Panc1 (cell line): ENCODE measurements at regions not wholly inside any gene's neighbourhood (a gene's known extent, or its start where the extent isn't known, plus 50 kb on each side); places are given as distances from the start of the nearest gene placed in this dataset.

Experiments used
- ATAC-seq: fragments of 200-7000 bp; cut with Tn5 transposase; 2 replicates; pipeline ENCODE4 v1.9.1; 2020; ENCODE audit warnings: mild to moderate bottlenecking, moderate library complexity
- BruUV-seq: library from RNA; stranded (reverse); fragments of 400-500 nt; replicated peaks from 2 replicates; lab custom pipeline; 2021; lab: Mats Ljungman, UMichigan
- CTCF ChIA-PET: fragments of 300-600 bp; sonication (Branson Sonifier 250); formaldehyde crosslinking; loops from one replicate; lab custom pipeline; 2022; ENCODE audit warnings: antibody characterized with exemption; lab: Charles Lee
- POLR2A ChIA-PET: fragments of 300-600 bp; sonication (Branson Sonifier 250); formaldehyde crosslinking; loops from one replicate; lab custom pipeline; 2022; ENCODE audit warnings: antibody characterized with exemption; lab: Charles Lee
- DNase-seq: peaks from one replicate; pipeline ENCODE4 v3.0.0-alpha.2; 2010; ENCODE audit warnings: low read depth, low spot score
- H3K27ac ChIP-seq: 2 replicates; pipeline ENCODE4 v1.5.1; 2011; ENCODE audit warnings: mild to moderate bottlenecking, low read length, inconsistent platforms
- H3K27me3 ChIP-seq: fragments of 200-500 bp; sonication (Bioruptor generic); 2 replicates; pipeline ENCODE4 v1.6.0; 2014; ENCODE audit warnings: low read length, inconsistent platforms; ENCODE audit not compliant: control insufficient read depth, insufficient read depth
- H3K36me3 ChIP-seq: fragments of 200-500 bp; sonication (Bioruptor generic); 2 replicates; pipeline ENCODE4 v1.5.1; 2014; ENCODE audit warnings: inconsistent platforms, mild to moderate bottlenecking, low read length, moderate library complexity; ENCODE audit not compliant: control insufficient read depth, insufficient read depth
- H3K4me1 ChIP-seq: 2 replicates; pipeline ENCODE4 v1.5.1; 2011; ENCODE audit warnings: inconsistent platforms, mild to moderate bottlenecking, low read length, moderate library complexity; ENCODE audit not compliant: control insufficient read depth, insufficient read depth
- H3K4me3 ChIP-seq, 2 experiments: 2 replicates each; pipeline ENCODE4 v1.5.1; 2011 to 2012; ENCODE audit warnings: low read depth in 2 of 2, low read length in 2 of 2, mild to moderate bottlenecking in 2 of 2, inconsistent platforms in 1 of 2, moderate library complexity in 1 of 2
- H3K9me3 ChIP-seq: fragments of 200-500 bp; sonication (Bioruptor generic); 2 replicates; pipeline ENCODE4 v1.5.1; 2014; ENCODE audit warnings: low read depth, mild to moderate bottlenecking, inconsistent platforms, low read length, moderate library complexity; ENCODE audit not compliant: control insufficient read depth, insufficient read depth
- CTCF ChIP-seq: fragments of 450-650 bp; IDR thresholded peaks from 2 replicates; pipeline ENCODE4 v1.5.1; 2017; ENCODE audit warnings: mild to moderate bottlenecking
- POLR2AphosphoS5 ChIP-seq: IDR thresholded peaks from 2 replicates; pipeline ENCODE4 v1.6.1; 2012; ENCODE audit warnings: mild to moderate bottlenecking, low read depth, low read length, moderate library complexity
- SIN3A ChIP-seq: IDR thresholded peaks from 2 replicates; pipeline ENCODE4 v1.6.1; 2012; ENCODE audit warnings: low read depth, mild to moderate bottlenecking, low read length, moderate library complexity, borderline replicate concordance; ENCODE audit not compliant: insufficient read depth
- TCF7L2 ChIP-seq: IDR thresholded peaks from 2 replicates; pipeline ENCODE4 v1.6.1; 2011; ENCODE audit warnings: mild to moderate bottlenecking, low read depth, low read length, inconsistent platforms
- in situ Hi-C: cut with HindIII; loops from 2 replicates; pipeline ENCODE4 v1.10.0; 2016; ENCODE audit warnings: low sequenced_read_pairs, low pct_unique_long_range_greater_than_20kb
- intact Hi-C: fragments of 100-400 bp; cut with micrococcal nuclease; formaldehyde crosslinking; loops from one replicate; pipeline ENCODE4 v1.10.0; 2022; ENCODE audit not compliant: unreplicated experiment
- TF ChIP-seq, protein P1 (sequence below), 2 experiments: IDR thresholded peaks; 2 replicates each; pipeline ENCODE4 v1.6.1; 2011 to 2012; ENCODE audit warnings: low read depth in 2 of 2, control low read depth in 1 of 2, low read length in 1 of 2, mild to moderate bottlenecking in 1 of 2, moderate library complexity in 1 of 2; ENCODE audit not compliant: insufficient read depth in 1 of 2

DNA sequence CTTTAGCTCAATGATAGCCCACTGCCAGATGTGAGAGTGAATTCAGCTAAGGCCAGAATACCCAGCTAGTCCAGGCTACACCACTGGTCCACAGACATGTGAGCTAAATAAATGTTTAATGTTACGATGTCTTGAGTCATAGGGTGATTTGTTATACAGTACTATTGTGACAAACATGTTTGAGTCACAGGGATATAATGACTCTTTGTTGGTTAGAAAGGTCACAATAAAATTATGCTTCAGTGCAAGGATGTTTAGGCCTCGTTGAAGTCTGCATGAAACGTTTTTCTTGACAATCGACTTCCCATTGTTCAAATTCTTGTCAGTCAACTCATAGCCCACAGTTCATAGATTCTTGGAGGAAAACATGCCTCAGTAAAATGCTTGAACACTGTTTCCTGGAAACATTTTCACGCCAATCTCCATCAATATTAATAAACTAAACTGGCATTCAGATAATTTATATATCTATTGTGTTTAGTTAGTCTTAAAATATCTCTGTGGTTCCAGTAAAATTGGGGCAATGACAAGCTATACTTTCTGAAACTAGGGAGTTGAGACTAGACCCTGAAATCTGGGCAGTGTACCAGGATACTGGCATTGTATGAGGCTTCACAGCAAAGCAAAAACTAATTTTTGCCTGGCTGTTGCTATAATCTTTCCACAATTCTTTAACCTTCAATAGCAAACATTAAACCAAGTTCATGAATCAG lies 650.8 kb upstream of the KIRREL3 start:
- POLR2A ChIA-PET = no interaction called here
- H3K27ac ChIP-seq = no peak overlapping the region
- no peaks in the 10 kb centered on the region for H3K27me3 ChIP-seq
- in situ Hi-C loops (no loop called here), intact Hi-C loops (no loop called here)
- H3K36me3 ChIP-seq = no peaks in the 10 kb centered on the region
- 0 out of 2 replicates have a peak, but pooled peaks cover 5% of the 10 kb centered on the region for H3K9me3 ChIP-seq
- no peaks in the 10 kb centered on the region for H3K4me1 ChIP-seq
- ATAC-seq = peak; percentile 88
- CTCF ChIA-PET = no interaction called here
- no TSS peak for BruUV-seq
- no peak overlapping the region for H3K4me3 ChIP-seq
- DNase-seq = peak; percentile 81
- TF ChIP-seq TCF7L2 = no peak
- TF ChIP-seq, protein P1, sequence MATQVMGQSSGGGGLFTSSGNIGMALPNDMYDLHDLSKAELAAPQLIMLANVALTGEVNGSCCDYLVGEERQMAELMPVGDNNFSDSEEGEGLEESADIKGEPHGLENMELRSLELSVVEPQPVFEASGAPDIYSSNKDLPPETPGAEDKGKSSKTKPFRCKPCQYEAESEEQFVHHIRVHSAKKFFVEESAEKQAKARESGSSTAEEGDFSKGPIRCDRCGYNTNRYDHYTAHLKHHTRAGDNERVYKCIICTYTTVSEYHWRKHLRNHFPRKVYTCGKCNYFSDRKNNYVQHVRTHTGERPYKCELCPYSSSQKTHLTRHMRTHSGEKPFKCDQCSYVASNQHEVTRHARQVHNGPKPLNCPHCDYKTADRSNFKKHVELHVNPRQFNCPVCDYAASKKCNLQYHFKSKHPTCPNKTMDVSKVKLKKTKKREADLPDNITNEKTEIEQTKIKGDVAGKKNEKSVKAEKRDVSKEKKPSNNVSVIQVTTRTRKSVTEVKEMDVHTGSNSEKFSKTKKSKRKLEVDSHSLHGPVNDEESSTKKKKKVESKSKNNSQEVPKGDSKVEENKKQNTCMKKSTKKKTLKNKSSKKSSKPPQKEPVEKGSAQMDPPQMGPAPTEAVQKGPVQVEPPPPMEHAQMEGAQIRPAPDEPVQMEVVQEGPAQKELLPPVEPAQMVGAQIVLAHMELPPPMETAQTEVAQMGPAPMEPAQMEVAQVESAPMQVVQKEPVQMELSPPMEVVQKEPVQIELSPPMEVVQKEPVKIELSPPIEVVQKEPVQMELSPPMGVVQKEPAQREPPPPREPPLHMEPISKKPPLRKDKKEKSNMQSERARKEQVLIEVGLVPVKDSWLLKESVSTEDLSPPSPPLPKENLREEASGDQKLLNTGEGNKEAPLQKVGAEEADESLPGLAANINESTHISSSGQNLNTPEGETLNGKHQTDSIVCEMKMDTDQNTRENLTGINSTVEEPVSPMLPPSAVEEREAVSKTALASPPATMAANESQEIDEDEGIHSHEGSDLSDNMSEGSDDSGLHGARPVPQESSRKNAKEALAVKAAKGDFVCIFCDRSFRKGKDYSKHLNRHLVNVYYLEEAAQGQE (IDR thresholded peaks at IDR 0.05; ENCODE audit: insufficient read depth in 1 of 2, low read depth in 2 of 2, low read length in 1 of 2) = no peak
- no peak for TF ChIP-seq SIN3A
- TF ChIP-seq POLR2AphosphoS5 = no peak
- no peak for TF ChIP-seq CTCF

- ATAC-seq = no peak
- Histone ChIP-seq H3K27me3 (no peaks in the 10 kb centered on the region), H3K27ac (no peak overlapping the region), H3K9me3 (0 out of 2 replicates have a peak, but pooled peaks cover 5% of the 10 kb centered on the region), H3K4me1 (no peaks in the 10 kb centered on the region), H3K36me3 (no peaks in the 10 kb centered on the region), H3K4me3 (no peak overlapping the region)
- BruUV-seq = no TSS peak
- no peak for TF ChIP-seq POLR2AphosphoS5
- TF ChIP-seq CTCF = no peak
- TF ChIP-seq, protein P1 (IDR thresholded peaks at IDR 0.05; ENCODE audit: insufficient read depth in 1 of 2, low read depth in 2 of 2, low read length in 1 of 2) = no peak
- TF ChIP-seq SIN3A = no peak
- no peak for TF ChIP-seq TCF7L2
- ChIA-PET CTCF (no interaction called here), POLR2A (no interaction called here)
- DNase-seq = no peak
- in situ Hi-C loops (no loop called here), intact Hi-C loops (no loop called here)
These were observed 649.4 kb upstream of the KIRREL3 start for GRCh38 chr11:127649958-127650357.
